IPS-20b (cell line): ENCODE measurements at regions not wholly inside any gene's neighbourhood (a gene's known extent, or its start where the extent isn't known, plus 50 kb on each side); places are given as distances from the start of the nearest gene placed in this dataset.
A peak's percentile ranks its signal among the peaks of the same experiment; 100 is the strongest.

Experiments used
- H3K27ac ChIP-seq: one replicate; pipeline ENCODE4 v1.5.1; 2013; ENCODE audit warnings: low read length
- H3K27me3 ChIP-seq: 2 replicates; pipeline ENCODE4 v1.6.1; 2013; ENCODE audit warnings: mild to moderate bottlenecking, low read length, inconsistent platforms; ENCODE audit not compliant: insufficient read depth
- H3K36me3 ChIP-seq: 2 replicates; pipeline ENCODE4 v1.6.1; 2013; ENCODE audit warnings: low read depth, mild to moderate bottlenecking, inconsistent platforms, low read length, moderate library complexity; ENCODE audit not compliant: insufficient read depth
- H3K4me1 ChIP-seq: 2 replicates; pipeline ENCODE4 v1.6.1; 2013; ENCODE audit warnings: mild to moderate bottlenecking, control low read depth, inconsistent platforms, low read length, moderate library complexity; ENCODE audit not compliant: insufficient read depth
- H3K4me3 ChIP-seq: 2 replicates; pipeline ENCODE4 v1.5.1; 2013; ENCODE audit warnings: mild to moderate bottlenecking, low read length, inconsistent platforms
- H3K9ac ChIP-seq: 2 replicates; pipeline ENCODE4 v1.6.1; 2013; ENCODE audit warnings: low read depth, mild to moderate bottlenecking, inconsistent platforms, low read length, moderate library complexity
- H3K9me3 ChIP-seq: 2 replicates; pipeline ENCODE4 v1.6.1; 2013; ENCODE audit warnings: mild to moderate bottlenecking, low read depth, low read length, inconsistent platforms; ENCODE audit not compliant: insufficient read depth

GRCh38 chr10:36171953-36172940 lies 530.2 kb upstream of the FZD8 start:
- no peak overlapping the region for H3K9ac ChIP-seq
- no peaks in the 10 kb centered on the region for H3K27me3 ChIP-seq
- no peaks in the 10 kb centered on the region for H3K36me3 ChIP-seq
- peaks cover 48% of the 10 kb centered on the region for H3K4me1 ChIP-seq
- no peak overlapping the region for H3K4me3 ChIP-seq
- no peak overlapping the region for H3K27ac ChIP-seq
- H3K9me3 ChIP-seq, result no peaks in the 10 kb centered on the region

- Histone ChIP-seq H3K4me1 (peaks cover 48% of the 10 kb centered on the region), H3K9ac (no peak overlapping the region), H3K36me3 (no peaks in the 10 kb centered on the region), H3K27me3 (no peaks in the 10 kb centered on the region), H3K27ac (no peak overlapping the region), H3K4me3 (no peak overlapping the region), H3K9me3 (no peaks in the 10 kb centered on the region)
These were observed 529.5 kb upstream of the FZD8 start for GRCh38 chr10:36171556-36171952.

GRCh38 chr10:36170943-36171501 lies 528.9 kb upstream of the FZD8 start:
- no peaks in the 10 kb centered on the region for H3K27me3 ChIP-seq
- H3K9ac ChIP-seq, result no peak overlapping the region
- H3K4me3 ChIP-seq, result no peak overlapping the region
- H3K36me3 ChIP-seq, result no peaks in the 10 kb centered on the region
- no peak overlapping the region for H3K27ac ChIP-seq
- peaks cover 48% of the 10 kb centered on the region for H3K4me1 ChIP-seq
- H3K9me3 ChIP-seq, result no peaks in the 10 kb centered on the region

GRCh38 chr10:36170142-36170719 lies 528.1 kb upstream of the FZD8 start:
- H3K9me3 ChIP-seq, result no peaks in the 10 kb centered on the region
- H3K4me3 ChIP-seq, result peak overlapping the region; percentile 28; the same call in 1 of the 2 replicates
- no peak overlapping the region for H3K9ac ChIP-seq
- H3K27ac ChIP-seq, result no peak overlapping the region
- no peaks in the 10 kb centered on the region for H3K36me3 ChIP-seq
- H3K4me1 ChIP-seq, result peaks cover 48% of the 10 kb centered on the region
- no peaks in the 10 kb centered on the region for H3K27me3 ChIP-seq

GRCh38 chr10:36168777-36169176 lies 526.7 kb upstream of the FZD8 start:
- Histone ChIP-seq H3K4me1 (peaks cover 48% of the 10 kb centered on the region), H3K4me3 (no peak overlapping the region), H3K9me3 (no peaks in the 10 kb centered on the region), H3K36me3 (no peaks in the 10 kb centered on the region), H3K27me3 (no peaks in the 10 kb centered on the region), H3K27ac (no peak overlapping the region), H3K9ac (no peak overlapping the region)

GRCh38 chr10:36164556-36165504 lies 522.7 kb upstream of the FZD8 start:
- Histone ChIP-seq H3K27ac (no peak overlapping the region), H3K9me3 (no peaks in the 10 kb centered on the region), H3K9ac (no peak overlapping the region), H3K36me3 (no peaks in the 10 kb centered on the region), H3K4me1 (peaks cover 17% of the 10 kb centered on the region; the same call in 1 of the 2 replicates), H3K27me3 (no peaks in the 10 kb centered on the region), H3K4me3 (no peak overlapping the region)

- no peak overlapping the region for H3K9ac ChIP-seq
- no peaks in the 10 kb centered on the region for H3K27me3 ChIP-seq
- H3K36me3 ChIP-seq, result no peaks in the 10 kb centered on the region
- H3K27ac ChIP-seq, result no peak overlapping the region
- H3K4me3 ChIP-seq, result no peak overlapping the region
- no peaks in the 10 kb centered on the region for H3K9me3 ChIP-seq
- H3K4me1 ChIP-seq, result peaks cover 7% of the 10 kb centered on the region; the same call in 1 of the 2 replicates
These were observed 521.7 kb upstream of the FZD8 start for GRCh38 chr10:36163827-36164226.

- H3K4me3 ChIP-seq, result no peak overlapping the region
- H3K27ac ChIP-seq, result no peak overlapping the region
- H3K9me3 ChIP-seq, result no peaks in the 10 kb centered on the region
- no peaks in the 10 kb centered on the region for H3K4me1 ChIP-seq
- H3K9ac ChIP-seq, result no peak overlapping the region
- H3K36me3 ChIP-seq, result no peaks in the 10 kb centered on the region
- H3K27me3 ChIP-seq, result no peaks in the 10 kb centered on the region
These were observed 515.4 kb upstream of the FZD8 start for GRCh38 chr10:36157486-36157885.

- Histone ChIP-seq H3K4me3 (no peak overlapping the region), H3K27ac (no peak overlapping the region), H3K9me3 (no peaks in the 10 kb centered on the region), H3K36me3 (no peaks in the 10 kb centered on the region), H3K4me1 (no peaks in the 10 kb centered on the region), H3K27me3 (no peaks in the 10 kb centered on the region), H3K9ac (no peak overlapping the region)
These were observed 506.1 kb upstream of the FZD8 start for GRCh38 chr10:36148207-36148606.

GRCh38 chr10:36147529-36147928 lies 505.4 kb upstream of the FZD8 start:
- Histone ChIP-seq H3K36me3 (no peaks in the 10 kb centered on the region), H3K4me3 (no peak overlapping the region), H3K9ac (no peak overlapping the region), H3K27ac (no peak overlapping the region), H3K27me3 (no peaks in the 10 kb centered on the region), H3K4me1 (no peaks in the 10 kb centered on the region), H3K9me3 (no peaks in the 10 kb centered on the region)
